MV-4-11 (cell line): ENCODE measurements at regions not wholly inside any gene's neighbourhood (a gene's known extent, or its start where the extent isn't known, plus 50 kb on each side); places are given as distances from the start of the nearest gene placed in this dataset.

Experiments
- DNase-seq: peaks from one replicate; lab custom pipeline; 2025; lab: John Stamatoyannopoulos, UW

DNA sequence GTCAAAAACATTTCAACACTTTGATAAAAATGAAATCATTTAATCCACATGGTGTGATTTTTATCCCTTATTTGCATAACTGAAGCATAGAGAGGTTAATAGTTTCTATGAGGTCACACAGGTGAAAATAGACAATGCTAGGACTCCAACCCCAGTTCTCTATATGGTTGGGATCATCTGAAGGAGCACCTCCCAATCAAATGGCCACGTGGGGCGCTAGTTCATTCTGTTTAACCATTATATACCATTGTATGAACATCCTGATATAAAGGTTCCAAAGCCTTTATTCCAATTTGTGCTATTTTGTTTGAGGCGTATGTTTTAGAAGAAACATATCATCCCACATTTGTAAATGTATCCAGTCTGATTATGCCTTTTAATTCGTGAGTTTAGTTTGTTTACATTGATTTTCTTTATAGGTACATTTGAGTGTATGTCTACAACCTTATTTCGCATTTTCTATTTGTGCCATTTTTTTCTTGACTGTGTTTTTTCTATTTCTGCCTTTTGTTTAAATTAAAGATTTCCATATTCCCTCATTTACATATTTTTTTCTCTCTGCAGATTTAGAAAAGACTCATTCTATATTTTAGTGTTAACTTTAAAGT lies 1092.0 kb downstream of the MAT2B start:
- peak; percentile 25 for DNase-seq

DNA sequence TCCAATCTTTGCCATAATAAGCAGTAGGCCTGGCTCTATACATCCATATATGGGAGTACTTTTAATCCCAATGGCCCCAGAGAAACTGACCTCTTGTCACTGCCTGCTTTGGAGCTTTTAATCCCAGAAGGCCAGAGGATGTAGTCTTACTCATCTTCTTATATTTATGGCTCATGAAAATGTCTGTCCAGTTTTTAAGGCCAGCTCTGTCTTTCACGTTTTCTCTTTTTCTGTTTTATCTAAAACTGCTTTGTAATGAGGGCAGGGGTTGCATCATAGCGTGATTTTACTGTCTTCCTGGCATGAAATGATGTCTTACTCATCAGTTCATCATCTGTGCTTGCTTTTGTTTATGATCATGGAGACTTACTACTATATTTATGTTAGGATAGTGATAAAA lies 1094.9 kb downstream of the MAT2B start:
- DNase-seq: no peak

DNA sequence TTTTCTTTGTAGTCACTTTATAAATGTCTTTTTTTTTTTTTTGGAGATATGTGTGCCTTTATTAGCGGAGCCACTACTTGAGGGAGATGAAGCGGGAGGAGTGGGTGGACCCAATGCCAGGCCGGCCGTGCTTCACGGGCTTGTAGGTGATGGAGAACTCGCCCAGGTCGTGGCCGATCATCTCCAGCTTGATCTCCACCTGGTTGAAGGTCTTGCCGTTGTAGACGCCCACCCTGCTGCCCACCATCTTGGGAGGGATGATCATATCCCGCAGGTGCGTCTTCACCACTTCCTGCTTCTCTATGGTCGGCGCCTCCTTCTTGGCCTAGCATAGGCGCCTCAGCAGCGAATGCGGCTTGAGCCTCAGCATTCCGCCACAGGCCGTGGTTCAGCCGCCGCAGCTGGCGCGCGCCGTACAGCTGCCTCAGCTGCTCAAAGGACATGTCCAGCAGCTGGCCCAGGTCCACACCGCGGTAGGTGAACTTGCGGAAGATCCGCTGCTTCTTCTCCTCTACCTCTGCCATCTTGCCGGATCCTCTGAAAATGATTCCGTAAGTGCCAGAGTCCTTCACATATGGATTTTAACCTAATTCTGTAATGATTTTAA lies 1095.6 kb downstream of the MAT2B start:
- no peak for DNase-seq

DNA sequence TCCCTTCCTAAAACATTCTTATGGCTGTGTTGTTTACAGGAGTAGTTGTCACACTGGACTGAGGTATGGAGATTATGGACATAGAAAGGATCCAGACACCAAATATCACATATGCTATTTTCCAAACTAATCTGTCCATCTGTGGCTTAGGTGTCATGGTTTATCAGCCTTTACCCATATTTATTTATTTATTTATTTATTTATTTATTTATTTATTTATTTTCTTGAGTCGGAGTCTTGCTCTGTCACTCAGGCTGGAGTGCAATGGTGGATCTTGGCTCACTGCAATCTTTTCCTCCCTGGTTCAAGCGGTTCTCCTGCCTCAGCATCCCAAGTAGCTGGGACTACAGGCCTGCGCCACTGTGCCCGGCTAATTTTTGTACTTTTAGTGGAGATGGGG lies 1103.1 kb downstream of the MAT2B start:
- DNase-seq: no peak

DNA sequence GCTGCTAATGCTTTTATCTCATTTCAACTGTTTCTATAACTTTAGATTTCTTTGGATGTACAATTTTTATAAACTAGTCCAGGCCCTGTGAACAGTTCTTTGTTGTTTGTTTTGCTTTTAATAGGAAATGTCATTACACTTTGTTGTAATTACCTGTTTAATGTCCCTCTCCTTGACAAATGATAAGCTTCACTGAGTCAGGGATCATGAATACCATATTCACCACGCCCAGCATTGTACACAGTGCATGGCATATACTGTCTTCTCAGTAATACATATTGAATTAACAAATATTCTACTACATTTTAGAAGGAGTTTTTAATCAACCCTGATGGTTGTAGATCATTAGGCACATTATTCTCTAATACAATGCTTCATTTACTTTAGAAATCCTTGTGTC lies 1105.0 kb downstream of the MAT2B start:
- no peak for DNase-seq

DNA sequence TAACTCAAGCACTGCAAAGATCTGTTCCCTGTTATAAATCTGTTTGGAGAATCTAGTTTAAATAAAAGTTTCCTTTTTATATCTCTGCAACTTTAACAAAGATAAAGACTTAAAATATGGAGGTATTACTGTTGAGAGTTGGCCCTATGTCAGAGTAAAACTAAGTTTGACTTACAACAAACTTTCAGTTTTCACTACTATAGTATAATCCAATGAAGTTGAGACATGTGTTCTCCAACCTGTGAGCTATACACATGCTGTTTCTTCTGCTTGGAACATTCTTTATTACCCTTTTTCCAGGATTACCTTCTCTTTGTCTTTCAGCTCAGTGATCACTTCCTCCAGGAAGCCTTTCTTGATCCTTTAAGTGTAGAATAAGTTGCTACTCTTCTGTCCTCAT lies 1109.3 kb downstream of the MAT2B start:
- DNase-seq: no peak

DNA sequence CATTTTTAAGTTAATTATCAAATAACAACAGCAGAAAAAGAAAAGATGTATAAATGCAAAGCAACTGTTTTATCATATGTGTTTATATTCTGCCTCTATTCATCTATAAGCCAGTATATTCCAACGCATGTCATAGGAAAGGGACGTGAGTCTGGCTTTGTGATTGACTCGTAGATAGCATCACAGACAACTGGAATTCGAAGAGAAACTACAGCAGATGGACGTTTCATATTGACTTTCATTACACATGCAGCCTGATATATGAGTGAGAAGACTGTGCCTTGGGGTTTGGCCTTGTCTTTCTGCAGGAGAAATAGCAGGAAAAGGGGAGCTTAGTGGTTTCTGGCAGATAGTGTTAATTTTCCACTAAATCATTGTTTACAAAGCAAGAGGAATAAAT lies 1111.9 kb downstream of the MAT2B start:
- no peak for DNase-seq

DNA sequence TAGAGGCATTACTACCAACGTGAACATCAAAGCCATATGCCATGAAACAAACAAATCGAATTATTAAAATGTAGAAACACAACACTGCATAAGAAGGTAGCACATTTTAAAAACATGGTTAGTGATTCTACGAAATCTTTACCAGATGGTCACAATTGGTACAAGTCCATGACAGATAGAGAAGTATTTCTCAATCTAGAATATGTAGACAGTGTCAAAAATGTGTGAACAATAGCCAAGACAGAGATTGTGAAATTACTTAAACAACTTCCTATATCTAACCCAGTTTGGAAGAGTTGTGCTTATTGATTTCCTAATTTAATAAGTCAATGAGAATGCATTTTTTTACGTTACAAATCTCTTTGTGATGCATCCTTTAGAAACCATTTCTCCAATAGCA lies 1121.6 kb downstream of the MAT2B start:
- DNase-seq: peak; percentile 37

DNA sequence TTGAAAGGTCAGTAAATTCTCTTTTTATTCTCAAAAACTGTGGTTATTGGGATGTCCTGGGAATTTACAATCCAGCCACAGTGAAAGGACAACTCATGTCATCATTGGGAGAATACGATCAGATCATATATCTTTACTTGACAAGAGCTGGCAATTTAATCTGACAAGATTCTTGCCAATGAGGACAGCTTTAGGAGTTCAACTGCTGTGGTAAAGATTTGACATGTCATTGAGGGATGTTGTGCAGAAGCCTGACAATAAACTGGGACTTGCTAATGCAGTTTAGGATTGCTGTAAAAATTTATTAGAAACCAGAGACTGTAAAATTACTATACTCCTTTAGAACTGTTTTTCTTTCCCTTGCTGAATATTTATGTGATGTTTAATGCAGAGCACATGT lies 1131.0 kb downstream of the MAT2B start:
- DNase-seq: no peak

DNA sequence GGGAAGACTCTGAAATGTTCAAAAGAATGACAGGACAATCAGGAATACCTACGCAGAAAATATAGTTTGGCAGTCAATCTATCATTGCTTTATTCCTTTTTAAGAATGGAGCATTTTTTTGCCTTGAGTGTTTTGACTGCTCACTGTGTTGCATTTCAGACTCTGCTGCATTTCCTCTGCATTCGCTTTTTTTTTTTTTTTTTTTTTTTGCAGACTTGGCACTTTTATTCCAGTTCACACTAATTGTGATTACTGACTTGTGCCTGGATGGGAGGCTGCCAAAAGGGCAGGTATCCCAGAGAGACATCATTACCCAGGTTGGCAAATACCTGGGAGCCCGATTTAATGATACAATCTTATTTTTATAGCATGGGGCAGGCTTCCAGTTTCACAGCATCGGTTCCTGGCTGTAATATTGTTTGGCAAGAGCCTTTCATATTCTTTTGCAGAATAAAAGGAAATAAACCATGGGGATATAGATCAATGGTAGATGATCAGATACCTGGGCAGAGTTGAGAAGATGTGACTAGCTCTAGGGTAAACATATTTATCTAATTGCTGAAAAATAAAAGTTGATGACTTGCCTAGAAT lies 1132.6 kb downstream of the MAT2B start:
- no peak for DNase-seq

DNA sequence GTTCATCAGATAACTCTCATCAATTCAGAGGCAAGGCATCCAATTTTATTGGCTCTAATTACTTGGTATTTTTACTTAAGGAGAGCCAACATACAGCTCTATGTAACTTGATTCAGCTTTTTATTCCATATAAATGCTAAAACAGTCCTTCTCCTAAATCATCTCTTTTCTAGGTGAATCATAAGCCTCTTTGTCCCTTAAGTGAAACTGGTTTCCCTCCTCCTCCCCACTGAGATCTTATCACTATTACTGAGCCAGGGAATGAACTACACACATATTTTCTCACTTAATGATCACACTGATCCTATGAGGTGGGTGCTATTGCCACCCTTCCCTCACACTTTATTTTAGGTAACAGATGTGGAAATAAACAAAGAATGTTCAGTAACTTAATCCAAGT lies 1143.8 kb downstream of the MAT2B start:
- no peak for DNase-seq

DNA sequence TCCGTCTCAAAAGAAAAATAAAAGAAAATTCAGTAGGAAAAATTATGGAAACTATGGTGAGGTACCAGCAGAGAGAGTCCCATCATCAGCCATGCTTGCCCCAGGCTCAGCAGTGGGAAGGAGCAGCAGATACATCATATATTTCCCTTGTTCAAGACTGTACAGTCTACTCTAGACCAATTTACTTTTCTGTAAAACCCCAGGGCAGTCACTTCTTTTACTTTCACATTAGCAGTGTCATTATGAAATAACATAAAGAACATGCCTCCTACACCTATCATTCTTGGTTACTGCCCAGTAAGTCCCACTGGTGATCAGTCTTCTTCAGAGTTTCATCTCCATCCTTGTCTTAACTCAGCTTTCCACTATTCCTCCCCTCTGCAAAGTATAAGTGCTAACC lies 1145.0 kb downstream of the MAT2B start:
- no peak for DNase-seq

DNA sequence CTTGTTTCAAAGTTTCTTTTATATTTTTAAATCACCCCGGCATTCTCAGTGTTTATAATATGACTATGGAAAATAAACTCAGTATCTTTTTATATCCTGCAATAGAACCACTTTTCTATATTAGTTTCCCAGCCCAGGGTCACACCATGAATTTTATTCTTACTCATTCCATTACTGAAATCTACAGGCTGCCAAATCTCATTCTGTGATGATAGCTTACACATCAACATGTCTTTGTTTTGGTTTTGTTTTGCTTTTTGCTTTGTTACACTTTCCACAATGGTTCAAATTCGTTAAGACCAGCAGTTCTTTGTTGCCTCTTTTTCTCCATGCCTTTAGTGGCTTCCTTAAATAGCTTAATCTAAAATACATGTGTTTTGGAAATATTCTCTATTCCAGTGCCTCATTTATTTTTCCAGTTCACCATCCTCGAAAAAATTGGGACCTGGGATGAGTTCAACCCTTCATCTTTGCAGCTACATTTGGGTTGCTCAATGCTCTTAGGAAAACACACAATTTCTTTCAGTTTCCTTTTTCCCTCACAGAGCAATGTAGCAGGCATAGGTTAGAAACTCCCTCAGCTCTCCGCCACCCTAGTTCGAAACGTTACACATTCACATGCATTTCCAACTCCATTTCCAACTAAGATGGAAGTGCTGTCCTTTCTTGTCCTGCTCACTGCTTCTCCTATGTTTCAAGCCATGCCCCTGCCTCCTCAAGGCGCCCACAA lies 1146.3 kb downstream of the MAT2B start:
- peak; percentile 39 for DNase-seq

DNA sequence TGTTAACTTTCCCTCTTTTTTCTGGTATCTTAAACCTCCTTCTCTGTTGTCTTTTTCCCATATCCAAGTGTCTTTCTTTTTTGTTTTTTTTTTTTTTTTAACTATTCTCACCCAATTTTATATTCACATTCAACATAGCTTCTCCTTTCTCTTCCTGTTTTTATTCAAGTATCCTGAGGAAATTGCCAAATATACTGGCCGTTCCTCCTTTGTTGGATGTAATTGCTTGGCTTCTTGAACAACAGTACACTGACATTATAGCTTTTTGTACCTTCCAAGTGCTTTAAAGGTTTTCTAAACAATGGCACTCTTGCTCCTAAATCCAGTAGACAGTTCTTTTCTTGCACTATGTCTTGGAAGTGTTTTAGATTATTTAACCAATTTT lies 1146.8 kb downstream of the MAT2B start:
- peak; percentile 53 for DNase-seq

DNA sequence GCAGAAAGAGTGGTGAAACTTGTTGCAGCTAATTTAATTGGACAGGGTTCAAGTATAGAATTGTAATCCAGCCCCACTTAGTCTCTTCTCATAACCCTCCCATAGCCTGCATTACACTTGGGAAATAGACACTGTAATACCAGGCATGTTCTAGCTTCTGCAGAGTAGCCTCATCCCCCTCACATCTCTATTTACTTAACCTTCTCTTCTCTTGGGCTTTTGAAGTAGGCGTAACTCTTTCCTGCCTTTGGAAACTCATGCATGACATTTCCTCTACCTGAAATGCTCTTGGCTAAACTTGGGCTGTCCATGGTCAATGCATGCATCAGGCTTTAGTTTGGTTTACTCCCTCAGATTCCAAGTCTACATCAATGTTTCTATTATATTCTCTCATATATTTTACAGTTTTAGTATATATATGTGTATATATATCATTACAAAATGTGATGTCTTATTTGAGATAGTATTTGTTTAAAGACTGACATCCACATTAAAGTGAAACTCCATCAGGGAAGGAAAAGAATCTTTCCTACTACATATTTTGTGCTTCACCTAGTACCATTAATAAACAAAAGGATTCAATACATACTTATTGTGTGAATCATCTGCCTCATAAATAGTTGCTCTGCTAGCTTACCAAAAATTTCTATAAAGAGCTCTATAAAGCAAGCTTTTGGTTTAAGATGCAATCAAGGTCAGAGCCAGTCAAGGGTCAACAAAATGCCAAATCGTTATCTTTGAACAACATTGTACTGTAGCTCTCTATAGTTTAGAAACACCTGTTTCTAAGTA lies 1158.0 kb downstream of the MAT2B start:
- no peak for DNase-seq

DNA sequence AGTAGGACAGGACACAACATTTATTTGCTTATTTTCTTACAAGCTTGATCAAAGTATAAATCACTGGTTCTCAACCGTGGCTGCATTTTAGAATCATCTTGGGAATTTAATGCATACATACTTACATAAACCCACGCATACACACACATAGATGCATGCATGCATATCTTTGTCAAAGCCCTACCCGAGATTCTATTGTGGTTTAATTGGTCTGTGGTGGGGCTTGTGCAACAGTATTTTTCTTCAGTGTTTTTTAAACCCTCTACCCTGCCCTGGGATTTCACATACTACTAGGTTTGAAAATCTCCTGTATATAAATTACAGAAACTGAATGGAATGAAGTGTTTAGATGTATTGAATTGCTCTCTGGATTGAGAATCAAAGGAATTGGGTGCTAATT lies 1166.2 kb downstream of the MAT2B start:
- DNase-seq: peak; percentile 14

DNA sequence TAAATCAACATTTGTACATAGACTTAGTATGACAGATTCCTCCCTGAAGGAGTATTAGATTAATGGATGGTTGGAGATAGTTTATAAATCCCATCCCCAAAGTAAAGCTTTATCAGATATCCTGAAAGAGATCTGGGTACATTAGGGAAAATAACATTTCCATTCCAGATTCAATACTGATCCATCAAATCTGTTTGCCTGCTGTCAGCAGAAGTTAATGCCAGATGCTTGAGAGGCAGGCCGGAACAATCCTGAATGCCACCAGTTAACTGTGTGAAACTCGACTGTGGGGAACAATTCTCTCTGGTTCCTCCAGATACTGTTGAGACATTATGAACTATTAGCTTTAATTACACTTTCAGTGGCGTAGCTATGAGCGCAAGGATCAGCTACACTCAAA lies 1166.8 kb downstream of the MAT2B start:
- no peak for DNase-seq

DNA sequence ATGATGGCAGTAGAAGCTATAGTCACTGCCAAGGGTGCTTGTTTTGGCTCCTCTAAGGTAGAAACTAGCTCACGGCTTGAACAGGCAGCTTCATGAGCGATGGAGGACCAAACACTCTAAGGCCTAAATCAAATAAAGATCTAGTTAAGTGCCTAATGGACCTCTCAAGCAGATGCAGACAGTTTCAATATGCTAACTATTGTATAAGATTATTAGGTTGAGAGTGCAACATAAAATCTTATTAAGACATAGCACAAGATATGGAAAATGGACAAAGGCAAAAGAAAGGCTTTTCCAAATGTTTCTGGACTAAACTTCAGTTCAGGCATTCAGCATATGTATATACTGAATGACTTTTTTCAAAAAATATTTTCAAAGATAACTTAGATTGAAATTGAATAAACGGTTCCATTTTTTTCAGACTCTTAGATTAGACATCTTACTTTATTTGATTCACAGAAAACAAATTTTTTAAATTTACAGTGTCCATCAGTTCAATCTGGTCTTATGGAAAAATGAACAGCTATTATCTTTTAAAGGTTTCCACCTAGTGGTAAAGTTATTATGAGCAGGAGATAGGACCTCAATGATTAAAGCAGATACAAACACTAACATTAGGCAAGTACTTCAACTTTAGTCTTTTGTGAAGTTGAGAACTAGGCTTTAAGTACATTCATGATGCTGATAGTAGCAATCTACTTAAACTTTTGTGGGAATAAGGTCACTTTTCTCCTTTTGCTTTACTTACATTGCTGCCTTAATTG lies 1167.7 kb downstream of the MAT2B start:
- DNase-seq: no peak

DNA sequence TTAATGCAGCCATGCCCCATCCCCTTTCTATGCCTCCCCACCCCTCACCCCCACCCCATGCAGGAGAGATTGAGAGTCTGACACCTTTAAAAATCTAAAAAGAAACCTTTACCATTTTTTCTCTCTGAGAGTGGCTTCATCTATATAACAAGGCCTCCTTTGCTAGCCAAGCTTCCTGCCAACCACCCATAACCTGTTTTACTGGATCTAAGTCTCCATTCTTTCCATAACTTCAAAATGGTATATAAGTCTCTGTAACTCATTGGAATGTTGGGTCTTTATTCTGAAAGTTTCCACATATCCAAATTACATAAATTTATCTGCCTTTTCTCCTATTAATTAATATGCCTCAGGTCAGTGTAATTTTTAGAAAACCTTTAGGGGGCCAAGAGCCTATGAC lies 1174.0 kb downstream of the MAT2B start:
- no peak for DNase-seq

DNA sequence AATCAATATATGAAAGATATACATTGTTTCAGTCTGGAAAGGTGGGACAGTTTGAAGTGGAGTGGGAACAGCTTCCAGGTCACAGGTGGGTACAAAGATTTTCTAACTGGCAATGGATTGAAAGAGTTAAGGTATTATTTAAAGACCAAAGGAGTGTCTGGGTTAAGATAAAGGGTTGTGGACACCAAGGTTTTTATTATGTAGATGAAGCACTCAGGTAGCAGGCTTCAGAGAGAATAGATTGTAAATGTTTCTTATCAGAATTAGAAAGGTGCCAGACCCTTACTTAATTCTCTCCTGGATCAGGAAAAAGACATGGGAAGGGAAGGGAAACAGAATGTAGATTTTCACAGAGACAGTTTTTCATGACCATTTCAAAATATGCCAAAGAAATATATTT lies 1174.8 kb downstream of the MAT2B start:
- no peak for DNase-seq

DNA sequence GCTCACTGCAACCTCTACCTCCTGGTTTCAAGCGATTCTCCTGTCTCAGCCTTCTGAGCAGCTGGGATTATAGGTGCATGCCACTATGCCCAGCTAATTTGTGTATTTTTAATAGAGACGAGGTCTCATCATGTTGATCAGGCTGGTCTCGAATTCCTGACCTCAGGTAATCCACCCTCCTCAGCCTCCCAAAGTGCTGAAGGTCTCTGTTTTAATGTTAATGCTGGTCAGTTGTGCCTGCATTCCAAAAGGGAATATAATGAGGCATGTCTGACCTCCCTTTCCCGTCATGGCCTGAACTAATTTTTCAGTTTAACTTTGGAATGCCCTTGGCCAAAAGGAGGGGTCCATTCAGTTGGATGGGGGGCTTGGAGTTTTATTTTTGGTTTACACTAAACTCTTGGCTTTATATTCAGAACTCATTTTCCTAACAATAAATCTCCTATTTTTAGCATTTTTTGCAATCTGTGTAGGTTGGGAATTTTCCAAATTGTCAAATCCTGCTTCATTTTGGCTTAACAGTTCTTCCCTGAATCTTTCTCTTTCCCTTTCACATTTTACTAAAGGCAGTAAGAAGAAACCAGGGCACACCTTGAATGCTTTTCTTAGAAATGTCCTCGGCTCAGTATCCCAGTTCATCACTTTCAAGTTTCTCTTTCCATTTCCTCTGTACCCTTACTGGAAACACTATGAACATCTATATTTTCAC lies 1175.5 kb downstream of the MAT2B start:
- DNase-seq: no peak
